ENCODE measurements at regions not wholly inside any gene's neighbourhood (a gene's known extent, or its start where the extent isn't known, plus 50 kb on each side); places are given as distances from the start of the nearest gene placed in this dataset.

DNA sequence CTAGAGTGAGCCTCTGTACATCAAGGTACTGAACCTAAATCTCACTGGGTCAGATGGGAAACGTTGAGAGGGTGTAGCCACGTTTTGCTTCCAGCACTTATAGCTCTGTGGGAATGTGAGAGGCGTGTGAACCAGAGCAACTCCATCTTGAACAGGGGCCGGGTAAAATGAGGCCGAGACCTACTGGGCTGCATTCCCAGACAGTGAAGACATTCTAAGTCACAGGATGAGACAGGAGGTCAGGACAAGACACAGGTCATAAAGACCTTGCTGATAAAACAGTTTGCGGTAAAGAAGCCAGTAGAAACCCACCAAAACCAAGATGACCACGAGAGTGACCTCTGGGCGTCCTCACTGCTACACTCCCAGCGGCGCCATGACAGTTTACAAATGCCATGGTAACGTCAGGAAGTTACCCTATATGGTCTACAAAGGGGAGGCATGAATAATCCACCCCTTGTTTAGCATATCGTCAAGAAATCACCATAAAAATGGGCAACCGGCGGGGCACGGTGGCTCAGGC lies 63.4 kb upstream of the NCOR2 start:
- no peak for DNase-seq (ENCODE audit: low read depth)

DNA sequence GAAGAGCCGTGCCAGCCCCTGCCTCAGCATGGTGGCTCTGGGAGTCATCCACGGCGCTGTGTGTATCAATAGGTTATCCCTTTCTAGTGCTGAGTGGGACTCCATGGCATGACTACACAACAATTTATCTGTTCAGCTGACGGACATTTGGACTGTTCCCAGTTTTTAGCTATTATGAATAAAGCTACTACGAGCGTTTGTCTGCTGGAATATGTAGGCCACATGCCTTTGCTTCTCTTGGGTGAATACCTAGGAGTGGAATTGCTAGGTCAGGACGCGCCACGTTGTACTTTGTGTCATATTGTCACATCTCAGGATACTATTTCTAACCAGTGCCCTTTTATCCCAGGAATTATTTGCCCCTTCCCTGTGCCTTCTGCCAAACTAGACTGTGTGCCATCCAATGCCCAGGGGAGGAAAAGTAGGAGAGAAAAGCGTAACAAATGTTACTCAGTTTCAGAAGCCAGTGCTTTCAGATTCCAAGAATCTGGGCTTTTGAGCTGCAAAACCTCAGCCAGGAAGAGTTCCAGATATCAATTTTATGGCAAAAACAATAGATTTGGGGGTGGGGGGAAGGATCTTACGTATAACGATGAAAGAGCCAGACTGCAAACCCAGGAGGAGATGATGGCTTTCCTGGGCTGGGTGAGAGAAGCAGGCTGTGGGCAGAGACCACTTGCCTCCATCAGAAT lies 62.5 kb upstream of the NCOR2 start:
- DNase-seq (ENCODE audit: low read depth) = no peak

DNA sequence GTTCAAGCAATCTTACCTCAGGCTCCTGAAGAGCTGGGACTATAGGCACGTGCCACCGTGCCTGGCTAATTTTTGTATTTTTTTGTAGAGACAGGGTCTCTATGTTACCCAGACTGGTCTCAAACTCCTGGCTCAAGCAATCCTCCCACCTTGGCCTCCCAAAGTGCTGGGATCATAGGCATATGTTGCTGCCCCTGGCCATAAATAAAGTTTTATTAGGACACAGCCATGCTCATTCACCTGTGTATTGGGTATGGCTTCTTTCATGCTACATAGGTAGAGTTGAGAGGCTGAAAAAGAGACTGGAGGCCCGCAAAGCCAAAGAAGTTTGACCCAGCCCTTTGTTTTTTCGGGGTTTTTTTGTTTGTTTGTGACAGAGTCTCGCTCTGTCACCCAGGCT lies 61.7 kb upstream of the NCOR2 start:
- no peak for DNase-seq (ENCODE audit: low read depth)

DNA sequence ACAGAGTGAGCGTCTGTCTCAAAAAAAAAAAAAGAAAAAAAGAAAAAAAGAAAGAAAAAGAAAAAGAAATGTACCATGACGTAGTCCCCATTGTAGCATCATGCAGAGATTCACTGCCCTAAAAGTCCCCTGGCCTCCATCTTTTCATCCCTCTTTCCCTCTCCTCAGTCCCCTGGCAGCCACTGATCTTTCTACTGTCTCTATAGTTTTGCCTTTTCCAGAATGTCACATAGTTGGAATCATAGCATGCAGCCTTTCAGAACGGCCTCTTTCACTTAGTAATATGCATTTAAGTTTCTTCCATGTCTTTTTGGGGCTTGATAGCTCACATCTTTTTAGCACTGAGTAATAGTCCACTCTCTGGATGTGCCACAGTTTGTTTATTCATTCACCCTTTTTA lies 60.5 kb upstream of the NCOR2 start:
- DNase-seq (ENCODE audit: low read depth) = no peak

DNA sequence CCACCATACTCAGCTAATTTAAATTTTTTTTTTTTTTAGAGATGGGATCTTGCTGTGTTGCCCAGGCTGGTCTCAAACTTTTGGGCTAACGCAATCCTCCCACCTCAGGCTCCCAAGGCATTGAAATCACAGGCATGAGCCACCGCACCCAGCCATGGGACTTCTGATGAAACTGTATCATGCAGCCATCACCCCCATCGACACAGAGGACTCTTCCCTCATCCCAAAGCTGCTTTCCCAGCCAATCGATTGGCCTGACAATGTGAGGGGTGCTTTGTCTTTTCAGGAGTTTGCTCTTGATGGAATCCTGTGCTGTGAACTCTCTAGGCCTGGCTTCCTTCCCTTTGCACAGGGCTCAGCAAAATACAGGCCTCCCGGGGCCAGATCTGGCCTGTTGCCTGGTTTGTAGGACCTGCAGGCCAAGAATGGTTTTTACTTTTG lies 59.6 kb upstream of the NCOR2 start:
- DNase-seq (ENCODE audit: low read depth) = no peak

DNA sequence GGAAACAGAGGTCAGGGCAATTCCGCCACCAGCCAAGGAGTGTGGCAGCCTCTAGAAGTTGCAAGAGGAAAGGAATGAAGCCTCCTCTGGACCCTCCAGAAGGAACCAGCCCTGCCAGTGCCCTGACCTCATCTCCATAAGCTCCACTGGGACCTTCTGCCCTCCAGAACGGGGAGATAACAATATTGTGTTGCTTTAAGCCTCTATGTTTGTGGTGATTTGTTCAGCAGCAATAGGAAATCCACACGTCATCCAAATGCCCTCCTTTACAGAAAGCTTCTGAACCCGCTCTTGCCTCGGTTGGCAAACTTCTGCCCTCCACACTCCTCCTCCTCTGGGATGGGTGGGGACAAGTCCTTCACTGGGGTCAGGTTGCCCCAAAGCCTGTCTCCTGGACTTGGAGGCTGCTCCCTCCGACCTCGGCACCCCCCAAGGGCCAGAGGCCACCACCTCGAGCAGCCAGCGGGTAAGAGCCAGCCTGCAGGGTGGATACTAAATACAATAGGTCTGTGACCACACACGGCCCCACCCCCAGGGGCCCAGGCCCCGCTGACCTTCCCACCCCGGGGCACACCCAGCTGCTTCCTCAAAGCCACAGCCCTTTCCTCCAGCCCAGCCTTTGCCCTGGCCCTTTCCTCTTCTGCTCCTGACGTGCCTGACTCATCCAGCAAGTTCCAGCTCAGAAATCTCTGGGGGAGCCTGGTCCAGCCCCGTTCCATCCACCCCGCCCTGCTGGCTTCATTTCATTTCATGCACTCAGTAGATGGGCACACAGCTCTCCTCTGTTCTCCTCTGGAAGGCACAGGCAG lies 58.7 kb upstream of the NCOR2 start:
- no peak for DNase-seq (ENCODE audit: low read depth)

DNA sequence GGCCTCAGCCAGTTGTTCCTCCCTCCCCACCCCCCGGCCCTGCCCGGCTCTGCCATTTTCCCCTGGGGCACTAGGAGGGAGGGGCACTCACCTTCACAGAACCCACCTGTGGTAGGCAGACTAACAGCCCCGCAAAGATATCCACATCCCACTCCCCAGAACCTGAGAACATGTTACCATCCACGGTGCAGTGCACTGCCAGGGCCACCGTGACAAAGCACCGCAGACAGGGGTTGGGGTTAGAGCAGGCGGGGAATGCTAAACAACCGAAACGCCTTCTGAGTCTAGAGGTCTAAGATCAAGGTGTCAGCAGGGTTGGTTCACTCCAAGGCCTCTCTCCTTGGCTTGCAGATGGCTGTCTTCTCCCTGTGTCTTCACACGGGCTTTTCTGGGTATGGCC lies 57.4 kb upstream of the NCOR2 start:
- DNase-seq (ENCODE audit: low read depth) = no peak

DNA sequence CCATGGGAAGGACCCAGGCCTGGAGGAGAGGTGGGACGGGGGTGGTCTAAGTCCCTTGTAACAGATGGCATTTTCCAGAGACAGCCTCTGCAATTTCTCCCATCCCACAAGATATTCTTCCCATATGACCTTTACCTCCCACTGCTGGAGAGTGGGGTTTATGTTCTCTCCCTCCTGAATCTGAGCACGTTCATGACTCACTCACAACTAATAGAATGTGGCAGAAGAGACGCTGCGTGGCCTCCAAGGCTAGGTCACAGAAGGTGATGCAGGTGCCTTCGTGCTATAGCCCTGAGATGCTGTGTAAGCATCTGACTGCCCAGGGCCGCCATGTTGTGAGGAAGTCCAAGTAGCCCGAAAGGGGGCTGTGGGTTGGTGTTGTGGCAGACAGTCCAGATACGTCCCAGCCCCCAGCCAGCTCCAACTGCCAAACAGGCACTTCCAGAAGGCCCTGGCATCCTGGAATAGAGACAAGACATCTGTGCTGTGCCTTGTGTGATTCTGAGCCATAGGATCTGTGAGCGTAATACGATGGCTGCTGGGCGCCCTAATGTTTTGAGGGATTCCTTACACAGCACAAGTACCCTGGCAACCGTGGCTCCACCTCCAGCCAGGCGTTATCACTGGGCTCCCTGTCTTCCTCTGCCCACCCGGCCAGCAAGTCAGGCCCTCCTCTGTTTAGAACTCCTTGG lies 56.1 kb upstream of the NCOR2 start:
- no peak for DNase-seq (ENCODE audit: low read depth)

DNA sequence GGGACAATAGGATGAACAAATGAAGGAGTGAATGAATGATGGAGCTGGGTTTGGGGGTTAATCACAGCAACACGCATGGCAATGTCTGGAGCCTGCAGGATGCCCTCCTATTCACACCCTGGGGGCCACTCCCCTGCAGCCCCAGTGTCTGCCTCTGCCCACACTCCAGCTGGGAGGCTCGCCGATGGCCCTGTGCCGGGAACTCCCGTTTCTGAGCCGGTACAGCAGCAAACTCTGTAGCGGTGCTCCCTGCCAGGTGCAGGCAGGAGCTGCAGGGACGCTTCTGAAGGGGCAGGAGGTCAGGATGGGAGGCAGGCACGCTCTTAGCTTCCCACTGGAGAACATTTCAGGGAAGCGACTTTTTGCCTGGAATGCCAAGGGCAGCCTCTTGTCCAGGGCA lies 55.4 kb upstream of the NCOR2 start:
- DNase-seq (ENCODE audit: low read depth) = no peak

DNA sequence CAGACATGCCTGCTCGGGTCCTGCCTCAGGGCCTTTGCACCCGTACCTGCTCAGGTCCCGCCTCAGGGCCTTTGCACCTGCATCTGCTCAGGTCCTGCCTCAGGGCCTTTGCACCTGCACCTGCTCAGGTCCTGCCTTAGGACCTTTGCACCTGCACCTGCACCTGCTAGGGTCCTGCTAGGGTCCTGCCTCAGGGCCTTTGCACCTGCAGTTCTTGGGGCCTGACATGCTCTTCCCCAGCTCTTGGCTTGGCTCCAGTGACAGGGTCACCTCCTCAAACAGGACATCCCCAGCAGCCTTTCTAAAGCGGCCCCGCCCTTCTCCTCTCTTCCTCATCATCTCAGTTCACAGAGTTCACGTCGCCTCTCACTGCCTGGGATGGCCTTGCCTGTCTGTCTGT lies 54.9 kb upstream of the NCOR2 start:
- DNase-seq (ENCODE audit: low read depth) = no peak

DNA sequence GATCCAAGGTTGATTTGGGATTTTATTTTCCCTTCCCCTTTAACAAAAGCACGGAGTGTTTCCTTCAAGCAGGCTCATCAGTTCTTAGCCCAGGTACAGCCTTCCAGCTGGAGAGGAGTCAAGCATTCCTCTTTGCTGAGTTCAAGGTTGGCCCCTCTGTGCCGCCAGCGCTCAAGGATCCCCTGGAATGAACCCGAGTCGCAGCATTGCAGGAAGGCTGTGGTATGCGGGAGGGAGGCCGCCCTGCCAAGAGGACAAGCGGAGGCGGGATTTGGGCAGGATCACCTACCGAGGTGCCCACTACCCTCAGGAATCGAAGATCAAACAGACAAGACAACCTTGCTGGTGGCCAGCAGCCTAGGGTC lies 53.9 kb upstream of the NCOR2 start:
- no peak for DNase-seq (ENCODE audit: low read depth)

DNA sequence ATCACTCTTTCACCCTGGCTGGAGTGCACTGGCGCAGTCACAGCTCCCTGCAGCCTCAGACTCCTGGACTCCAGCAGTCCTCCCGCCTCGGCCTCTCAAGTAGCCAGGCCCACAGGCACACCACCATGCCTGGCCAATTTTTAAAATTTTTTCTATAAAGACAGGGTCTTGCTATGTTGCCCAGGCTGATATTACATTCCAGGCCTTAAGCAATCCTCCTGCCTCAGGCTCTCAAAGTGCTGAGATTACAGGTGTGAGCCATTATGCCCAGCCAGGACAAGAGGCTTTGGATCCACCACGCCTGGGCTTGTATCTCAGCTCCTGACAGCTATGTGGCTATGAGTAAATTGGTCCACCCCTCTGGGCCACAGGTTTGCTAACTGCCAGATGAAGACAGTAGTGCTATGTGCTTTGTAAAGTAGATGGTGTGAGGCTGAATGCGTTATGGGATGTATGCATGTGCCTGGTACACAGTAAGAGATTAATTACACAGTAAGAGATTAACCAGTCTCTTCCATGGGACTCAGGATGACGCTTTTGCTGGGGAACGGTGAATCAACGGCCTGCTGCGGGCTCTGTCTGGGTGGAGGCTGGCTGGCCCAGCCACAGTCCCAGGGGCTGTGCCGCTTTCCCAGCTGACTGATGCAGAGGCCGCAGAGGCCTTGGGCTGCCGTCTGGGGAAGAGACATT lies 53.3 kb upstream of the NCOR2 start:
- DNase-seq (ENCODE audit: low read depth) = no peak

DNA sequence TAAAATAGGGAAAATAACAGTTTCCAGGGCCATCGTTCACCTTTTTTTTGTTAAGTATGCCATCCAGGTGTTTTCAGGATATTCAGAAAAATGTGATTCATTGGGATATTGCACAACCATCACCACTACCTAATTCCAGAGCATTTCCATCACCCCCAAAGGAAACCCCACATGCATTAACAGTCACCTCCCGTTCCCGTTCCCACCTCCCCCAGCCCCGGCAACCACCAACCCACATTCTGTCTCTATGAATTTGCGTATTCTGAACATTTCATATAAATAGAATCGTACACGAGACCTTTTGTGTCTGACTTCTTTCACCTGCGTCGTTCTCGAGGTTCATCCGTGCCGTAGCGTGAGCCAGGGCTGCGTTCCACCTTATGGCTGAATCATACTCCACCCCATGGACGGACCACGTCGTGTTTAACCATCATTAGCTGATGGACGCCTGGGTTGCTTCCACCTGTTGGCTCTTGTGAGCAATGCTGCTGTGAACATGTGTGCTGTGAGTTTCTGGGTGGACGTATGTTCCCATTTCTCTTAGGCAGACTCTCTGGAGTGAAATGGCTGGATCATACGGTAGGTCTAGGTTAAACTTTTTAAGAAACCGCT lies 51.0 kb upstream of the NCOR2 start:
- no peak for DNase-seq (ENCODE audit: low read depth)

DNA sequence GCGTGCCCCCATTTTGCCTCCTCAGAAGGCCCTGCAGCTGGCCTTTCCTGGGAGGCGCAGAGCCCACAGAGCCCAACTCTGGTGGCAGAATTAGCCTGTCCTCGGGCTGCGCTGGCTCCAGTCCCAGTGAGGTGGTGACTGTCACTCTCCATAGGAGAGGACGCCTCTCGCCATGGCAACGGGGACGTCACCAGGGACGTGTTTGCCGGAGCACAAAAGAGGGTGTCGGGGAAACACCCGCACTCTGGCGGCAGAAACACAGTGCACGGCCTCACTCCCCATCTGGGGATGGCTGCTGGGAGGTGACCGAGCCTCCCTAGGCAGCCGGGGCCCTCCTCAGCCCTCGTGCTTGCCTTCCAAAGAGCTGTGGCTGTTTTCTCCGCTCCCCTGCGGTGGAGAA lies 50.2 kb upstream of the NCOR2 start:
- no peak for DNase-seq (ENCODE audit: low read depth)
